Right cardiac atrium (tissue), 5 donors: ENCODE measurements at regions not wholly inside any gene's neighbourhood (a gene's known extent, or its start where the extent isn't known, plus 50 kb on each side); places are given as distances from the start of the nearest gene placed in this dataset.

Experiments used
- ATAC-seq, 2 donors: fragments of 200-7000 bp; cut with Tn5 transposase; one replicate each; pipeline versions ENCODE4 v1.8.0 to v1.9.1; 2020; ENCODE audit warnings: moderate library complexity in 2 of 2, mild to moderate bottlenecking in 1 of 2
- DNase-seq, 3 donors: peaks; one replicate each; pipeline ENCODE4 v3.0.0-alpha.2; 2020
- H3K27ac ChIP-seq: one replicate; pipeline ENCODE4 v1.5.1; 2013; ENCODE audit warnings: mild to moderate bottlenecking, low read length, control low read depth, moderate library complexity
- H3K27me3 ChIP-seq: one replicate; pipeline ENCODE4 v1.6.1; 2013; ENCODE audit not compliant: control insufficient read depth, insufficient read depth
- H3K4me1 ChIP-seq: one replicate; pipeline ENCODE4 v1.6.1; 2013; ENCODE audit warnings: low read length; ENCODE audit not compliant: control insufficient read depth, insufficient read depth
- H3K4me3 ChIP-seq: one replicate; pipeline ENCODE4 v1.5.1; 2013; ENCODE audit warnings: low read length, control low read depth
- H3K9me3 ChIP-seq: one replicate; pipeline ENCODE4 v1.6.1; 2013; ENCODE audit warnings: low read length; ENCODE audit not compliant: control insufficient read depth
- WGBS: extraction: QIAGEN DNeasy Blood & Tissue Kit; methylation state at CpG from one replicate; pipeline ENCODE4 v1.1.7; 2013; 5-methylcytosine and 5-hydroxymethylcytosine counted together
- intact Hi-C, 4 donors: fragments of 100-400 bp; cut with DNase I; formaldehyde crosslinking; loops; one replicate each; pipeline versions ENCODE4 v1.11.0 to v1.14.0; 2022 to 2023
- donor health status: healthy with polysubstance abuse.
- donor health status: DM: no; HTN: yes; CAD: no.
- donor health status: DM: no; HTN: no; CAD: no.
- donor health status: DM: no; HTN: yes; CAD: no; lungs with severe emphysema.
- donor health status: DM: yes; HTN: yes; CAD: no.

DNA sequence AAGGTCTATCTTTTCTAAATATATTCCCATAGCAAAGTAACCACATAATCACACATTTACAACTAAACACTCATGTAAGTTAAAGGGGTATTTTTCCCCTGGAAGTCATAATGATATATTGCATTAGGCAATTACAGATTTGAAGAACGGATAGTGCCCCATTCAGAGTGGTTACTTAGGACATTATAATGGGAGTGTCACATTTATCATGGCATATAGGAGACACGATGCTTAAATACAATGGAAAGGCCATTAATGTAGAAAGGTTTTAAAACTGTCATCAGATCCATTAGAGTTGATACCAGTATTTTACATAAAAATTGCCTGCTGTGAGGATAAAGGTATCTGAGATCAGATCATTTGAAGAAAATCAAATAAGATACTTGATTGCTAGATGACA is 582.0 kb upstream of the SEMA6D start:
- H3K4me1 ChIP-seq, result no peaks in the 10 kb centered on the region
- H3K27ac ChIP-seq, result no peak overlapping the region
- WGBS, result 86% methylated on average over 2 of the region's 2 CpGs
- no peaks in the 10 kb centered on the region for H3K9me3 ChIP-seq
- intact Hi-C loops, result no loop called here
- H3K27me3 ChIP-seq, result no peaks in the 10 kb centered on the region
- no peak for DNase-seq
- H3K4me3 ChIP-seq, result no peak overlapping the region
- no peak for ATAC-seq

- H3K4me3 ChIP-seq, result no peak overlapping the region
- DNase-seq, result no peak
- no peak overlapping the region for H3K27ac ChIP-seq
- no peak for ATAC-seq
- no peaks in the 10 kb centered on the region for H3K4me1 ChIP-seq
- no peaks in the 10 kb centered on the region for H3K27me3 ChIP-seq
- WGBS, result 54% methylated on average over 2 of the region's 2 CpGs
- intact Hi-C loops, result no loop called here
- H3K9me3 ChIP-seq, result no peaks in the 10 kb centered on the region
Observed at GRCh38 chr15:47136236-47136635, 581.1 kb upstream of the SEMA6D start.

GRCh38 chr15:47139965-47140364 is 577.3 kb upstream of the SEMA6D start:
- H3K4me3 ChIP-seq, result no peak overlapping the region
- H3K9me3 ChIP-seq, result no peaks in the 10 kb centered on the region
- H3K27me3 ChIP-seq, result no peaks in the 10 kb centered on the region
- H3K27ac ChIP-seq, result no peak overlapping the region
- H3K4me1 ChIP-seq, result no peaks in the 10 kb centered on the region
- ATAC-seq (no peak), DNase-seq (no peak)
- 64% methylated on average over 2 of the region's 2 CpGs for WGBS
- intact Hi-C loops, result no loop called here

GRCh38 chr15:47157827-47158226 is 559.5 kb upstream of the SEMA6D start:
- DNase-seq, result no peak
- Histone ChIP-seq H3K9me3 (no peaks in the 10 kb centered on the region), H3K4me1 (no peaks in the 10 kb centered on the region), H3K27ac (no peak overlapping the region), H3K27me3 (no peaks in the 10 kb centered on the region), H3K4me3 (no peak overlapping the region)
- intact Hi-C loops, result no loop called here
- WGBS, result 71% methylated on average over 4 of the region's 4 CpGs
- ATAC-seq, result no peak

DNA sequence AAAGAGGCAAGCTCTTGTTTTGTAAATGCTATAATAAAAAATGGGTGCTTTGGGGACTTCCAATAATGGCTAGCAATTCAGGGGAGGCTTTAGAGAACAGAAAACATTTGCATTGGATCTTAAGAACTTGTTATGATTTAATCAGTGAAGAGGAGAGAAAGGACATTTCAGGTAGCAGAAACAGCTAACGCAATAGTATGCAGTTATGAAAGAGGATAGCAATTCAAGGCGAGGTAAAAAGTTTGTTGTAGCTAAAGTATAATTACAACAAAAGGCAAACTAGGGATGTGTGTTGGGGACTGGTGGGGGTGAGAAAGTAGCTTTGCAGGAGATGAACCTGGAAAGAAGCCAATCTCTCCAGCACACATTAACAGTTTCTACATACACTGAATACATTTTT is 558.7 kb upstream of the SEMA6D start:
- intact Hi-C loops, result no loop called here
- Histone ChIP-seq H3K27ac (no peak overlapping the region), H3K4me1 (no peaks in the 10 kb centered on the region), H3K27me3 (no peaks in the 10 kb centered on the region), H3K9me3 (no peaks in the 10 kb centered on the region), H3K4me3 (no peak overlapping the region)
- ATAC-seq (no peak), DNase-seq (no peak)
- 89% methylated on average over 2 of the region's 2 CpGs for WGBS

GRCh38 chr15:47177177-47177576 is 540.1 kb upstream of the SEMA6D start:
- DNase-seq (no peak), ATAC-seq (no peak)
- WGBS, result 63% methylated on average over 3 of the region's 3 CpGs
- intact Hi-C loops, result no loop called here
- no peak overlapping the region for H3K27ac ChIP-seq
- H3K9me3 ChIP-seq, result no peaks in the 10 kb centered on the region
- no peaks in the 10 kb centered on the region for H3K4me1 ChIP-seq
- H3K27me3 ChIP-seq, result no peaks in the 10 kb centered on the region
- no peak overlapping the region for H3K4me3 ChIP-seq

DNA sequence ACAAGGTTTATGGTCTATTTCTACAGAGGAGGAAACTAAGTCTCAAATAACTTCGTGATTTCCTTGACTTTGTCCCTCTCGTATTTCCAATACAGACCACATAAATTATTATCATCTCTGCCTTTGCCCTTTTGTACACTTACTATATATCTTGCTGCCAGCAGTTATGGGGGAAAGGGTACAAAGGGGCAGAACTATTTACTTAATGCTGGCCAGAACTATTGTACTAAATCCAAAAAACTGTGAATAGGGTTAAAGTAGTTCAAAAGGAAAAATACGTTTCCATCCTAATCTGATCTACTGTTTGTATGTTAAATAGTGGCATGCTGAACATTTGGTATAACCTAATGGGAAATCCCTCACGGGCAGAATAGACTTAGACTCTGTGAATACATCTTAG is 537.3 kb upstream of the SEMA6D start:
- Histone ChIP-seq H3K27ac (no peak overlapping the region), H3K27me3 (no peaks in the 10 kb centered on the region), H3K9me3 (no peaks in the 10 kb centered on the region), H3K4me3 (no peak overlapping the region), H3K4me1 (peaks cover 2% of the 10 kb centered on the region)
- no peak for DNase-seq
- intact Hi-C loops, result no loop called here
- ATAC-seq, result no peak
- WGBS, result 64% methylated on average over 4 of the region's 4 CpGs

DNA sequence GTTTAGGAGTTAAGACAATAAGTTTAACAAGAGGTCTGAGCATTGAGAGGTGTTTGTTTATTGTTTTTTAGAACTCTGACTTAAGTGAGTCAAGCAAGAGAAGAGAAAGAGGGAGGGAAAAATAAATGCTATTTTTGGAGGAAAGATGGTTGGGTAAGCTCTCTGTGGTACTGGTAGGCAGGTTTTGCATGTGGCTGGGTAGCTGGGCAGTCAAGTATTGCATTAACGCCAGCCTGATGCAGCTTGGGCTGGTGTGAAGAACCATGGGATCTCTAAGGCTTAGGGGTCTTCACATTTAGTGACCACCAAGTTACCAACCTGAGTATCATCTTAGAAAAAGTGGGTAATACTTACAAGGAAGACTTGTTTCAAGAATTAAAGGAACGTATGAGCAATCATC is 534.5 kb upstream of the SEMA6D start:
- no peaks in the 10 kb centered on the region for H3K9me3 ChIP-seq
- no peak overlapping the region for H3K4me3 ChIP-seq
- H3K27ac ChIP-seq, result no peak overlapping the region
- DNase-seq, result no peak
- 75% methylated on average over 2 of the region's 2 CpGs for WGBS
- intact Hi-C loops, result no loop called here
- ATAC-seq, result no peak
- no peaks in the 10 kb centered on the region for H3K27me3 ChIP-seq
- peaks cover 2% of the 10 kb centered on the region for H3K4me1 ChIP-seq

DNA sequence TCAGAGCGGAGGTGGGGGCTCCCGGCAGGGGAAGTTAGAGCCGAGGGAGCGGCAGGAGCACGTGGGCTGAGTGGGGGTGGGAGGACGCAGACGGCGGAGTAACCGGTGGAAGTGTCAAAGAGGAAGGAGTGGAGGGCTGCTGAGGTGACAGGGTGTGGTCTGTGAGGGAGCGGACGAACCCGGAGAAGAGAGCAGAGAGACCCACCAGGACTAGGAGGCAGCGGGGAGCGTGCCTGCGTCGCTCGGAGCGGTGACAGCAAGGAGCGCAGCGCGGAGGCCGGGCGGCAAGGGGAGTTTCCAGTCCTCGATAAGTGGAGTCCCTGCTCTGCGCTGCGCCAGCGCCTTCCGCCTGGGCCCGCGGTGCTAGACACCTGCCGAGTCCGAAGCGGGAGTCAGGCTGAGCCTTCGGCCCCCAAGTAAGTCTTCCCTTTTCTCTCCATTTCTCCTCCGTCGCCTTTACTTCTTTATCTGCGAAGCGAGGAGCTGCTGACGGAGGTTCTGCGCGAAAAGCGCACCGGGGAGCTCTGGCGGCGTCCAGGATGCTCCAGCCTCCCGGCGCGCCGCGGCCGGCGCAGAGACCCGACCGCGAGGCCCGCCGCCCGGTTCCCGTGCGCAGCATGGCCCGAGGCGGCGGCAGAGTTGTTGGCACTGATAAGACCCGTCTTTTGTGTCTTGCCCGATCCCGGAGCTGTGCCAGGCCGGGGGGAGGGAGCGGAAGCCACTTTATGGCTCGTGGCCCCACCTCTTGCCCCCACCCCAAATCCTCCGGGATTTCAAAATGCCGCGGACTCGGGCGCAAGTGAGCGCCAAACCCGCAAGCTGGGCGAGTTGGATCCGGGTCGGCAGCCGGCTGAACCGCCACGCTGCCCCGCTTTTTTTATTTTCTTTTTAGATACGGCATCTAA is 533.0 kb upstream of the SEMA6D start:
- Histone ChIP-seq H3K4me3 (peak overlapping the region; percentile 54), H3K9me3 (no peaks in the 10 kb centered on the region), H3K27me3 (no peaks in the 10 kb centered on the region), H3K4me1 (peaks cover 2% of the 10 kb centered on the region), H3K27ac (no peak overlapping the region)
- peak; percentile 17 to 56 (median 53) for DNase-seq
- intact Hi-C loops, result no loop called here
- WGBS, result 2% methylated on average over 84 of the region's 84 CpGs
- peak; percentile 55 to 71 for ATAC-seq

DNA sequence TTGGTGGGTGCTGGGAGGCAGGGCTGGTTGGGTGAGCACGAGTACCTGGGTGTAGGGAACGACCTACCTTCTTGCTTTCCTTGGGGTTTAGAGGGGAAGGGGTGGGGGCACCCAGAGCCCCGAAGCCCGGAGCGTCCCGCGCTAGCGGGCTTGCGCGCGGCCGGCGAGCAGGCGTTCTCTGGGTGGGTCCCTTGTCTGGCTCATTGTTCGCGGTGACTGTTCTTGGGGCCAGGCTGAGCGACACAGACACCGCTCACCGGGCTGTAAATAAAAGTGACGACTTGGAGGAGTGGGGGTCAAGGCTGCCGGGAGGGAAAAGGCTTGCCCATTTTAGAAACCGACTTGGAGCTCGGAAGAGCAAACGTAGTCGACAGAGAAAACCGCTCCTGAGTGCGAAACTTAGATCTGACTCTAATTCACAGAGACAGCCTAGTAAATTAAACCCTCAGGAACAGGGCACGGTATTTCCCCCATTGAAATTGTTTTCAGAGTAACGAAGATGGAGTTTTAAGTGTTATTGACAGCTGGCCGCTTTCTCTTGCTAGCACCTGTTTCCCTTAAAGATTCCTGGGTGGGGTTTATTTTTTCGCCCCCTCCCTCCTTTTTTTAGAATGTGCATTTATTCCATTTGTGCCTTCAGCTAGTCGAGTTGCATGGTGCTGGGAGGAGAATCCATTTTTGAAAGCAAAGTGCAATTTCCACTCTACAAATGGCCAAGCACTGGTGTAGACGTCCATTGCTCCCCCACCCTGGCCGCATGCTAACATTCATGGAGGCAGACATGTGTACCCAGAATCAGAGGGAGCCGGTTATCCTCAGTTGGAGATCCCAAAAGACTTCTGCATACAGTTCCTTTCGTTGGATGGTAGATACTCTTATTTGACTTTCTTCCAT is 532.1 kb upstream of the SEMA6D start:
- H3K27ac ChIP-seq, result no peak overlapping the region
- ATAC-seq (peak; percentile 19 to 69), DNase-seq (peak in 2 of 3 donors; percentile 16 to 40)
- H3K4me3 ChIP-seq, result peak overlapping the region; percentile 54
- H3K4me1 ChIP-seq, result peaks cover 2% of the 10 kb centered on the region
- intact Hi-C loops, result no loop called here
- no peaks in the 10 kb centered on the region for H3K27me3 ChIP-seq
- no peaks in the 10 kb centered on the region for H3K9me3 ChIP-seq
- 7% methylated on average over 36 of the region's 36 CpGs for WGBS

DNA sequence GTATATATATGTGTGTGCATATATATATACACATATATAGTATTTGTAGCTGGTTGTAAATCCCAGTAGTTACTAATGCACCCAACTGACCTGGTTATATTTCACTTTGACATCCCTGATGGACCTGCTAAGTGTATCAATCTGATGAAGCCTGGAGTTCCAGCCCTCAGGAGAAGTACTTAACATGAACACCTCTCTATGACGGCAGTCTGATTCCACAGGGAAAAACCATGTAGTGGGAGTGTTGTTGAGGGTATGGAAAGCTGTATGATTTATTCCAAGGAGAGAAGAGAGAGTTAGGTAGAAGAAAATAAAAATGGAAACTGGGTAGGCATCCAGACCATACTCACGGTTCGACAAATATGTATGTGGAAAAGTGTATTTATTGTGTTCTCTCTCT is 531.2 kb upstream of the SEMA6D start:
- Histone ChIP-seq H3K4me1 (peaks cover 2% of the 10 kb centered on the region), H3K27ac (no peak overlapping the region), H3K27me3 (no peaks in the 10 kb centered on the region), H3K4me3 (no peak overlapping the region), H3K9me3 (no peaks in the 10 kb centered on the region)
- intact Hi-C loops, result no loop called here
- DNase-seq (no peak), ATAC-seq (no peak)
- WGBS, result 72% methylated on average over 3 of the region's 3 CpGs
